ENCODE measurements at regions not wholly inside any gene's neighbourhood (a gene's known extent, or its start where the extent isn't known, plus 50 kb on each side); places are given as distances from the start of the nearest gene placed in this dataset.
"Not testable (repeated sequence)": the region's sequence is repeated elsewhere in the genome, so short reads cannot be mapped to it uniquely, and the experiment has no call there.

- DNase-seq: peak; percentile 76
Observed at GRCh38 chr20:22691369-22692118, 107.2 kb upstream of the FOXA2 start.

- DNase-seq: no peak
Observed at GRCh38 chr20:22692119-22692475, 107.7 kb upstream of the FOXA2 start.

- DNase-seq: not testable (repeated sequence)
Observed at GRCh38 chr20:22692620-22693019, 108.2 kb upstream of the FOXA2 start.

DNA sequence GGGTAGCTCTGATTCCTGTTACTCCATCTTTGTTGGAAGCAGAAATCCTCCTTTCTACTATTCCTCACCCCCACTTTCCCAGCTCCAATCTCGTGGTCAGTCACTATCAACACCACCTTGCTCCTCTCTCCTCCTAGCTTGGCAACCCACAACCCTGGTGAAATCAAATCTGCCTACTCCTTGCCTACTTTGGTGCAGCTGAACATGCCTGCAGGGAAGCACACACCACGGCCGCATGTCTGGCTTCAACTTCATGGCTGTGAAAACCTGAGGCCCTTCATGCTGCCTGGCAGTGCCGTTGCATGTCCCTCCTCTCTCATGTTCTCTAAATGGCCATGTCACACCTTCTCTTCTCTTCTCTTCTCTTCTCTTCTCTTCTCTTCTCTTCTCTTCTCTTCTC is 112.4 kb upstream of the FOXA2 start:
- no peak for DNase-seq

DNA sequence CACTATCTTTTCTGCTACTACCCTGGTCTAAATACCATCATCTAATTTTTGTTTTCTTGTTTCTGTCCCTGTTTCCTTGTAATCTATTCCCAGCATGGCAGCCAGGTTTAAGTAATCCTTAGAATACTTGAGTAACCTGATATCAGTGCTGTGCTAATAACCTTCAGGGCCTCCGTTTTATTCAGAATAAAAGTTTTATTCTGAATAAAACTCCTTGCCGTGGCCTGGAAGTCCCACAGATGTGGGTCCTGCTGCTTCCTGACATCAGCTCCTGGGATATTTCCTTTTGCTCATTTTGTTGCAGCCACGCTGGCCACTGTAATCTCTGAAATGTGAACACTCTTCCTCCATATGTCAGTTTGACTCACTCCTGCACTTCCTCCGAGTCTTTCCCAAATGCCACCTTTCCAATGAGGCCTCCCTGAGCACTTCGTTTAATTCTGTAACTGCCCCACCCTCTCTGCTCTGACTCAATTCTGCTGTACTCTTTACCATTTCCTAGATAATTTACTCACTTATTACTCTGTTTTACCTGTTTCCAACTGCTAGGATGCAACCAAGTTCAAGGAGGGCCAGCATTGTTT is 114.0 kb upstream of the FOXA2 start:
- DNase-seq: no peak

- no peak for DNase-seq
Observed at GRCh38 chr20:22699396-22699795, 115.0 kb upstream of the FOXA2 start.

GRCh38 chr20:22700367-22700766 is 116.0 kb upstream of the FOXA2 start:
- DNase-seq: no peak

GRCh38 chr20:22701679-22702308 is 117.4 kb upstream of the FOXA2 start:
- DNase-seq: no peak

- DNase-seq: no peak
Observed at GRCh38 chr20:22703843-22704242, 119.5 kb upstream of the FOXA2 start.

DNA sequence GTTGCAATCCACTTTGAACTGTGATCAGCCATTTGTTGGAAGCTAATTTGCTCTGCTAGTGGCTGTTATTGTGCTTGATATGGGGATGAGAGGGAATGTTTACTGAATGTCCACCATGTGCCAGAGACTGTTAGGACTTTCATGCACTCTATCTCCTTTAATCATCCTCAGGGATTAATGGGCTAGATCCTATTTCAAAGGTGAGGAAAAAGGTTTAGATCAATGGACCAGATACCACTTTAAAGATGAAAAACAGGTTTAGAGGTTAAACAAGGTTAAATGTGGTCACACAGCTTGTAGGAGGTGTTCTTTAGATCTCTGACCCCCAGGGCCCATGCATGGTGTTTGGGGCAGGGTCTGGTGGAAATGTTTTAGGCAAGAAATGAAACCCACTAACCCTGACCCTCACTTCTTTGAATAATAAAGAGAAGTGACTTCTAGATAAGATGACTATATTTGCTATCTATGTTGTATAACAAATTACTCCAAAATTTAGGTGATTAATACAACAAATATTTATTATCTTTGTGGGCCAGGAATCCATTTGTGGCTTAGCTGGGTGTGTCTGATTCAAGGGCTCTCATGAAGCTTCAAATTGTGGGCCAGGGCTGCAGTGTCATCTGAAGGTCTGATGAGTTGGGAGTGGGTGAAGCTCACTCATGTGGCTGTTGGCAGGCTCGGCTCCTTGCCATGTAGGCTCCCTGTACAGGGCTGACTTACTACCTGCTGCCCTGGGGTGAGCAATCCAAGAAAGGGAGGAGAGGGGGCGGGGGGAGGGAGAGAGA is 127.8 kb upstream of the FOXA2 start:
- no peak for DNase-seq

DNA sequence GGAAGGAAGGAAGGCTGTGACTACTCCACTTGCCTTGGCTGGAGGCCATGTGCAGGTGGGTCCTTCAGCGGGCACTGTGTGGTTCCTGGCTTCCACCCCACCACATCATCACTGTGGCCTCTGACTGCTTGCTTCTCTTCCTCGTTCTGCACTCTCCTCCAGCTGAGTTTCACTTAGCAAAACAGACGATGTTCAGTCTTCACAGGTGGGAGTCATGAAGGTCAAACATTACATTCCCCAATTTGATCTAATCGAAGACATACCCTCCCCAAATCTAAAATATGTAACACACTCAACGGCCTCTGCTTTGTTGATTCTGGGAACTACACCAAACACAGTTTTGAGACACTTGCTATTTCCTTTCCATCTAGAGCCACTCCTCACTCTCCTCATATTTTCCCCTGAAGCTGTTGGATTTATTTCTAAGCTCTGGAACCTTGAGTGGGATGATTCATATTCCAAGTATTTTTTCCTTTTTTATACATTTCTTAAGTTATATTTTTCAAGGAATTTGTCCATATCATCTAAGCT is 132.5 kb upstream of the FOXA2 start:
- DNase-seq: no peak

- DNase-seq: no peak
Observed at GRCh38 chr20:22717466-22717865, 133.1 kb upstream of the FOXA2 start.

DNA sequence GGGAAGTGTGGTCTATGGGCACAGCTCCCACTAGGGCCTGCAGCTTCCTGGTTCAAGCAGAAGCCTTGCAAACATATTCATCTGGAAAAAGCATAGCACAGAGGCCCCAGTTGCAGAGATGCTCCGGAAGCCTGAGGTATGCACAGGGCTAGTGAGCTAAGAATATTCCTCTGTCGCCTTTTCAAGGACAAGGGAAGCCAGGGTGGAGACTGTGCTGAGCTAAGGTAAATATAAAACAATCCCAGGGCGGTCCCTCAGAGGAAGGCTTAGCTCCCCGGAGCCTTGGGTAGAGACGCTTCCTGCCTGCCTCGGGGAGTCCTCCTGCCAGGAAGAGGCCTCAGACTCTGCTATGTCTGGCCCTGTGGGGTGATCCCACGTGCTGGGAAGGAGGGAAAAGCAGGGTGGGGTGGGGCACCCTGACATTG is 134.8 kb upstream of the FOXA2 start:
- DNase-seq: no peak

- DNase-seq: no peak
Observed at GRCh38 chr20:22720206-22720605, 135.8 kb upstream of the FOXA2 start.

- DNase-seq: no peak
Observed at GRCh38 chr20:22722811-22723210, 138.4 kb upstream of the FOXA2 start.

DNA sequence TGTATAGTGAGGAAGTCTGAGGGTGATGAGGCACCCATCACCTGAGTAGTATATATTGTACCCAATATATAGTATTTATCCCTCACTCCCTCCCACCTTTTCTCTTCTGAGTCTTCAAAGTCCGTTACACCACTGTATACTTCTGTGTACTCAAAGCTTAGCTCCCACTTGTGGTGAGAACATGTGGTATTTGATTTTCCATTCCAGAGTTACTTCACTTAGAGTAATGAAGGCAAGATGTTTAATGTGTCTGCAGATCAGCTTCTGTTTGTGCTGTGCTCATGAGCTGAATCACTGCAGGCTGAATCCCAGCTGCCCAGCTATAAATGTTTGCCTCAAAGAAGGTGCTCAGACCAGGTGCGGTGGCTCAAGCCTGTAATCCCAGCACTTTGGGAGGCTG is 139.3 kb upstream of the FOXA2 start:
- no peak for DNase-seq

GRCh38 chr20:22728146-22728745 is 143.9 kb upstream of the FOXA2 start:
- DNase-seq: no peak

GRCh38 chr20:22729180-22729579 is 144.8 kb upstream of the FOXA2 start:
- no peak for DNase-seq

GRCh38 chr20:22729616-22730236 is 145.4 kb upstream of the FOXA2 start:
- DNase-seq: no peak

DNA sequence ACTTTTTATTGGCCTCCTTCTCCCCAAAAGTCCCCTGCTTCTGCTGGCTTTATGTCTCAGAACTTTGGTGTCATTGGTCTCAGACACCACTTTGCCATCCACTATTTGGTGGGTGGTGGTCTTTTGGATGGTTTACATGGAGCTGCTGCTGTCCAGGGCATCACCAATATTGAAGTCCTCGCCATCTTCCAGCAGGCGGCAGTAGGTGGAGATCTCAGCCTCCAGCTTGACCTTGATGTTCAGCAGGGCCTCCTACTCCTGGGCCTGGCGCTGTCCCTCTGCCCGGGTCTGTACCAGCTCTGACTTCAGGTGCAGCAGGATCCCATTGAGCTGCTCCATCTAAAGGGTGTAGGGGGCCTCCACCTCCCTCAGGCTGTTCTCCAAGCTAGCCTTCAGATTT is 148.4 kb upstream of the FOXA2 start:
- no peak for DNase-seq

DNA sequence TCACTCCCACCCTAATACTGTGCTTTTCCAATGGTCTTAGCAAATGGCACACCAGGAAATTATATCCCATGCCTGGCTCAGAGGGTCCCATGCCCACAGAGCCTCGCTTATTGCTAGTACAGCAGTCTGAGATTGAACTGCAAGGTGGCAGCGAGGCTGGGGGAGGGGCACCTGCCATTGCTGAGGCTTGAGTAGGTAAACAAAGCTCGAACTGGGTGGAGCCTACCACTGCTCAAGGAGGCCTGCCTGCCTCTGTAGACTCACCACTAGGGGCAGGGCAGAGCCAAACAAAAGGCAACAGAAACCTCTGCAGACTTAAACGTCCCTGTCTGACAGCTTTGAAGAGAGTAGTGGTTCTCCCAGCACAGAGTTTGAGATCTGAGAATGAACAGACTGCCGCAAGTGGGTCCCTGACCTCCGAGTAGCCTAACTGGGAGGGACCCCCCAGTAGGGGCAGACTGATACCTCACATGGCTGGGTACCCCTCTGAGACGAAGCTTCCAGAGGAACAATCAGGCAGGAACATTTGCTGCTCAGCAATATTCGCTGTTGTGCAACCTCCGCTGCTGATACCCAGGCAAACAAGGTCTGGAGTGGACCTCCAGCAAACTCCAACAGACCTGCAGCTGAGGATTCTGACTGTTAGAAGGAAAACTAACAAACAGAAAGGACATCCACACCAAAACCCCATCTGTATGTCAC is 150.7 kb upstream of the FOXA2 start:
- DNase-seq: not testable (repeated sequence)

DNA sequence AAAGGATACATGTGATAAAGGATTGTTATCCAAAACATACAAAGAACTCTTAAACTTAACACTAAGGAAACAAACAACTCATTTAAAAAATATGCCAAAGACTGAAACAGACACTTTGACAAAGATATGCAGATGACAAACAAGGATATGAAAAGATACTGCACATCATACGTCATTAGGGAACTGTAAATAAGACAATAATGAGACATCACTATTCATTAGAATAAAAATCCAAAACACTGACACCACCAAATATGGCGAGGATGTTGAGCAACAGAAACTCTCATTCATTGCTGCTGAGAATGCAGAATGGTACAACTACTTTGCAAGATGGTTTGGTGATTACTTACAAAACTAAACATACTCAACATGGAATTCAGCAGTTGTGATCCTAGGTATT is 156.5 kb upstream of the FOXA2 start:
- no peak for DNase-seq
